ENCODE measurements at regions not wholly inside any gene's neighbourhood (a gene's known extent, or its start where the extent isn't known, plus 50 kb on each side); places are given as distances from the start of the nearest gene placed in this dataset.

DNA sequence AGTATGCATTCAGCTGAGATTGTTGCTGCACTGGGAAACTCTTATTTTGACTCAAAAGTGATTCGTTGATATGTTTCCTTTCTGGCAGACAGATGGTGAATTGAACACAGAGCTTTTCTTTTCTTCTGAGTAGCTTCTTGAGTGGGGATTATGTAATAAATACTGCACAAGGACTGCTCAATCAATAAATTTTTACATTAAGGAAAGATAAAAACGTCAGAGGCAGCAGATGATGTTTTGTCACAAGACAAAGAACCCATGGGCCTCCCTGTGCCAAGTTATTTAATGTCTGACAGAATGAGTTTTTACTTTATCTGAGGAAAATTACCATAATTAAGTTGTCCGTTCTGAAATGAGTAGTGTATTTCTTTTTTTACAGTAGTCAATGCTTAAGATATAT is 460.3 kb downstream of the UTRN start:
- no peak overlapping the region for H3K4me3 ChIP-seq (ENCODE audit: low read depth, low read length)
- DNase-seq (ENCODE audit: low read depth), result no peak
- TF ChIP-seq, protein P1, sequence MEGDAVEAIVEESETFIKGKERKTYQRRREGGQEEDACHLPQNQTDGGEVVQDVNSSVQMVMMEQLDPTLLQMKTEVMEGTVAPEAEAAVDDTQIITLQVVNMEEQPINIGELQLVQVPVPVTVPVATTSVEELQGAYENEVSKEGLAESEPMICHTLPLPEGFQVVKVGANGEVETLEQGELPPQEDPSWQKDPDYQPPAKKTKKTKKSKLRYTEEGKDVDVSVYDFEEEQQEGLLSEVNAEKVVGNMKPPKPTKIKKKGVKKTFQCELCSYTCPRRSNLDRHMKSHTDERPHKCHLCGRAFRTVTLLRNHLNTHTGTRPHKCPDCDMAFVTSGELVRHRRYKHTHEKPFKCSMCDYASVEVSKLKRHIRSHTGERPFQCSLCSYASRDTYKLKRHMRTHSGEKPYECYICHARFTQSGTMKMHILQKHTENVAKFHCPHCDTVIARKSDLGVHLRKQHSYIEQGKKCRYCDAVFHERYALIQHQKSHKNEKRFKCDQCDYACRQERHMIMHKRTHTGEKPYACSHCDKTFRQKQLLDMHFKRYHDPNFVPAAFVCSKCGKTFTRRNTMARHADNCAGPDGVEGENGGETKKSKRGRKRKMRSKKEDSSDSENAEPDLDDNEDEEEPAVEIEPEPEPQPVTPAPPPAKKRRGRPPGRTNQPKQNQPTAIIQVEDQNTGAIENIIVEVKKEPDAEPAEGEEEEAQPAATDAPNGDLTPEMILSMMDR (conservative IDR thresholded peaks at IDR 0.05; ENCODE audit: low read depth, low read length), result no peak

GRCh38 chr6:144746902-144747469 is 461.9 kb downstream of the UTRN start:
- TF ChIP-seq, protein P1 (conservative IDR thresholded peaks at IDR 0.05; ENCODE audit: low read depth, low read length), result no peak
- no peak overlapping the region for H3K4me3 ChIP-seq (ENCODE audit: low read depth, low read length)
- DNase-seq (ENCODE audit: low read depth), result no peak

DNA sequence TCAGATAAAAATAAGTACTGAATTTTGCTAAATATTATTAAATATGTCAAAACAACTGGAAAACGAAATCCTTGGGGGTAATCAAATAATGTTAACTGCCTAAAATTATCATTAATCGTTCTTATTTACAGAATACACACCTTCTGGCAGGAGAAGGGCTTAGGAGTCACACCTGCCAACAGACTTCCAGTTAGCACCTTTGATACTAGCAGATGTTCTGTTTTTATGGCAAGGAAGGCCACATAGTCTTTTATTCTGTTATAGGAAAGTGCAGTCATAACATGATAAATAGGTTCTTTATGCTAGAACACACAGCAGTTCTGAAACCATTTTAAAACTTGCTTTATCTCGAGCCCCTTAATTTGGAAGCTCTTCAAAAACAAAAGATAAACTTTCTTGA is 464.1 kb downstream of the UTRN start:
- DNase-seq (ENCODE audit: low read depth), result no peak
- H3K4me3 ChIP-seq (ENCODE audit: low read depth, low read length), result no peak overlapping the region
- TF ChIP-seq, protein P1 (conservative IDR thresholded peaks at IDR 0.05; ENCODE audit: low read depth, low read length), result no peak

DNA sequence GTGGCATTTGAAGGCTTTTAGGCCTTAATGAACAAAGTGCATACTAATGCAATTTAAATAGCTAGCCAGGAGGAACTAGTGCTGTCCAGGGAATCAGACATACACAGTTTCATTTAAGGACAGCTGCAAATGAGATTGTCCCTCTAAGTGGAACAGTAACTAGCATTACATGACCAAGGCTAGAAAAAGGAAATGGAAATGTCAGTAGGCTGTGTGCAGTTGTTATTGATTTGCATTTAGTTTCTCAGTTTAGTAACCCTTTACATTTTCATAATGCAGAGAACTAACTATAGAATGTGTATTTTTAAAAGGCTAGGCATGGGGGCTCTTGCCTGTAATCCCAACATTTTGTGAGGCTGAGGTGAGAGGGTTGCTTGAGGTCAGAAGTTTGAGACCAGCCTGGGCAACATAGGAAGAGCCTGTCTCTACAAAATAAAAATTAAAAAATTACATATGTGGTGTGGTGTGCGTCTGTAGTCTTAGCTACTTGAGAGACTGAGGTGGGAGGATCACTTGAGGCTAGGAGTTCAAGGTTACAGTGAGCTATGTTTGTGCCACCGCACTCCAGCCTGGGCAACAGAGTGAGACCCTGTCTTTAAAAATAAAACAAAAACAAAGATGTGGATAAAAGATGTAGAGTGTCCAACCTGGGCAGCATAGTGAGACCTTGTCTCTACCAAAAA is 468.0 kb downstream of the UTRN start:
- no peak overlapping the region for H3K4me3 ChIP-seq (ENCODE audit: low read depth, low read length)
- DNase-seq (ENCODE audit: low read depth), result no peak
- TF ChIP-seq, protein P1 (conservative IDR thresholded peaks at IDR 0.05; ENCODE audit: low read depth, low read length), result no peak

DNA sequence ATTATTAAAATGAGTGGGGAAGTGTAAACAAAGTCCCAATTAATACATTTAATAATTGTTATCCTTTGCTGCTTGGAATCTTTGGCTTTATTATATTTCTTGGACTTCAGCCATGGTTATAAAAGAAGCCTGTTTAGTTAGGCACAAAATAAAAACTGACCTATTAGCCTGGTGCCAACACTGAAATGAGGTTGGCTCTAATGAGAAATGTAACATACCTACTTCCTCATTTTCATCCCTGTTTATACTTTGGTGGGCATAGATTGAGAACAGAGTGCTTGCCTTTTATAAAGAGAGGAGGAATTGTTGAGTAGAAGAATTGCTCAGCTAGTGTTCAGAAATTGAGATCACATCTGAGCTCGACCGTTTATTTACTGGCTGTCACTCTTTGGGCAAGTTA is 471.3 kb downstream of the UTRN start:
- no peak for DNase-seq (ENCODE audit: low read depth)
- H3K4me3 ChIP-seq (ENCODE audit: low read depth, low read length), result no peak overlapping the region
- TF ChIP-seq, protein P1 (conservative IDR thresholded peaks at IDR 0.05; ENCODE audit: low read depth, low read length), result no peak

DNA sequence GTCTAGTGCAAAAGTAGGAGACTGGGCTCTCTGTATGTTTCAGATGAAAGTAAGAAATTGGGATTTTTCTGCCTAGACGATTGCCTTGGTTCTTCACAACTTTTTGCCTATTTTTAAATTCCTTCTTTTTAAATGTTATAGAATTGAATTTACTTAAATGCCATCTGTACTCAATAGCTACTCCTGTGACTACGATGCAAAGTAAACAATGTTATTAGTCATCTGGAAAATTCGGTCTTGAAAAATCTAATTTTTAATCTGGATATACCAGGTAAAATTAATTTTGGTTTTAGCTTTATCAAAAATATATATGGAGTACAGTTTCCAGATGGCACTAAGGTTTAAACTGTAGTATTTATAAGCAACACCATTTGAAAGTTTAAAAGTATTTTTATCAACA is 472.2 kb downstream of the UTRN start:
- no peak for DNase-seq (ENCODE audit: low read depth)
- H3K4me3 ChIP-seq (ENCODE audit: low read depth, low read length), result no peak overlapping the region
- TF ChIP-seq, protein P1 (conservative IDR thresholded peaks at IDR 0.05; ENCODE audit: low read depth, low read length), result no peak

GRCh38 chr6:144757730-144758129 is 472.6 kb downstream of the UTRN start:
- TF ChIP-seq, protein P1 (conservative IDR thresholded peaks at IDR 0.05; ENCODE audit: low read depth, low read length), result no peak
- H3K4me3 ChIP-seq (ENCODE audit: low read depth, low read length), result no peak overlapping the region
- no peak for DNase-seq (ENCODE audit: low read depth)

All from choroid plexus epithelial cell (primary cell).